ENCODE measurements at regions not wholly inside any gene's neighbourhood (a gene's known extent, or its start where the extent isn't known, plus 50 kb on each side); places are given as distances from the start of the nearest gene placed in this dataset.
A peak's percentile ranks its signal among the peaks of the same experiment; 100 is the strongest.

GRCh38 chr2:9754532-9754887, 88.8 kb upstream of the TAF1B start:
- Mint-ChIP-seq H3K27ac (peak overlapping the region; percentile 73 to 100 (median 96)), H3K4me1 (peaks cover 51 to 54% (median 54%) of the 10 kb centered on the region in 3 donors), H3K27me3 (peaks cover 2 to 15% of the 10 kb centered on the region in 2 donors), H3K4me3 (peak overlapping the region; percentile 51 to 96 (median 86)), H3K9me3 (no peaks in the 10 kb centered on the region), H3K36me3 (peaks cover 0 to 2% (median 0%) of the 10 kb centered on the region in 3 donors)
- H3K27me3 ChIP-seq (ENCODE audit: insufficient read depth, low read length, poor library complexity, severe bottlenecking) = peaks cover 3% of the 10 kb centered on the region
- H3K36me3 ChIP-seq (ENCODE audit: insufficient read depth, low read length) = no peaks in the 10 kb centered on the region
- ChIA-PET POLR2A (interaction anchor here (1.3 kb wide), 1 partner anchor 15 kb away, joined by 6 read pairs; no protein-coding TSS in a partner anchor), CTCF (interaction anchor here (2.9 kb wide), 1 partner anchor 16 kb away, joined by 8 read pairs; no protein-coding TSS in a partner anchor)
- no peaks in the 10 kb centered on the region for H3K9me3 ChIP-seq (ENCODE audit: low read length)
- H3K4me1 ChIP-seq (ENCODE audit: insufficient read depth, low read length) = peaks cover 29% of the 10 kb centered on the region
- peak overlapping the region; percentile 42 for H3K4me3 ChIP-seq (ENCODE audit: low read length)
- H3K27ac ChIP-seq (ENCODE audit: low read depth, low read length) = peak overlapping the region; percentile 67
- no peak for DNase-seq

GRCh38 chr2:9755008-9755407, 88.3 kb upstream of the TAF1B start:
- H3K4me1 ChIP-seq (ENCODE audit: insufficient read depth, low read length) = peaks cover 31% of the 10 kb centered on the region
- no peaks in the 10 kb centered on the region for H3K9me3 ChIP-seq (ENCODE audit: low read length)
- DNase-seq = no peak
- ChIA-PET CTCF (interaction anchor here (2.9 kb wide), 1 partner anchor 16 kb away, joined by 8 read pairs; no protein-coding TSS in a partner anchor), POLR2A (interaction anchor here (1.3 kb wide), 1 partner anchor 16 kb away, joined by 6 read pairs; no protein-coding TSS in a partner anchor)
- H3K36me3 ChIP-seq (ENCODE audit: insufficient read depth, low read length) = no peaks in the 10 kb centered on the region
- H3K36me3 Mint-ChIP-seq = peaks cover 0 to 2% (median 0%) of the 10 kb centered on the region in 3 donors
- H3K27me3 Mint-ChIP-seq = peaks cover 2 to 15% of the 10 kb centered on the region in 2 donors
- H3K4me3 Mint-ChIP-seq = peak overlapping the region in 5 of 7 donors; percentile 52 to 96 (median 86)
- H3K4me1 Mint-ChIP-seq = peaks cover 55 to 57% (median 56%) of the 10 kb centered on the region in 3 donors
- peak overlapping the region in 3 of 8 donors; percentile 94 to 99 (median 98) for H3K27ac Mint-ChIP-seq
- no peak overlapping the region for H3K27ac ChIP-seq (ENCODE audit: low read depth, low read length)
- H3K27me3 ChIP-seq (ENCODE audit: insufficient read depth, low read length, poor library complexity, severe bottlenecking) = peaks cover 3% of the 10 kb centered on the region
- no peak overlapping the region for H3K4me3 ChIP-seq (ENCODE audit: low read length)
- H3K9me3 Mint-ChIP-seq = no peaks in the 10 kb centered on the region

GRCh38 chr2:9755638-9756037, 87.6 kb upstream of the TAF1B start:
- H3K27ac ChIP-seq (ENCODE audit: low read depth, low read length) = no peak overlapping the region
- DNase-seq = no peak
- ChIA-PET CTCF (no interaction called here), POLR2A (no interaction called here)
- H3K36me3 Mint-ChIP-seq = peaks cover 0 to 2% (median 0%) of the 10 kb centered on the region in 3 donors
- H3K4me1 Mint-ChIP-seq = peaks cover 57 to 59% (median 59%) of the 10 kb centered on the region in 3 donors
- peaks cover 2 to 15% of the 10 kb centered on the region in 2 donors for H3K27me3 Mint-ChIP-seq
- no peak overlapping the region for H3K4me3 ChIP-seq (ENCODE audit: low read length)
- H3K27me3 ChIP-seq (ENCODE audit: insufficient read depth, low read length, poor library complexity, severe bottlenecking) = peaks cover 3% of the 10 kb centered on the region
- peaks cover 37% of the 10 kb centered on the region for H3K4me1 ChIP-seq (ENCODE audit: insufficient read depth, low read length)
- H3K9me3 ChIP-seq (ENCODE audit: low read length) = no peaks in the 10 kb centered on the region
- H3K27ac Mint-ChIP-seq = peak overlapping the region in 4 of 8 donors; percentile 23 to 80 (median 48)
- no peaks in the 10 kb centered on the region for H3K9me3 Mint-ChIP-seq
- no peaks in the 10 kb centered on the region for H3K36me3 ChIP-seq (ENCODE audit: insufficient read depth, low read length)
- peak overlapping the region in 2 of 7 donors; percentile 25 to 52 for H3K4me3 Mint-ChIP-seq

- Mint-ChIP-seq H3K27me3 (peaks cover 2 to 15% of the 10 kb centered on the region in 2 donors), H3K9me3 (no peaks in the 10 kb centered on the region), H3K36me3 (peaks cover 0 to 2% (median 0%) of the 10 kb centered on the region in 3 donors), H3K27ac (peak overlapping the region in 2 of 8 donors; percentile 18 to 92), H3K4me3 (no peak overlapping the region), H3K4me1 (peaks cover 51 to 54% (median 54%) of the 10 kb centered on the region in 3 donors)
- H3K36me3 ChIP-seq (ENCODE audit: insufficient read depth, low read length) = no peaks in the 10 kb centered on the region
- no peak for DNase-seq
- CTCF ChIA-PET = interaction anchor here (2.5 kb wide), 1 partner anchor 14 kb away, joined by 14 read pairs; no protein-coding TSS in a partner anchor
- H3K4me3 ChIP-seq (ENCODE audit: low read length) = no peak overlapping the region
- POLR2A ChIA-PET = no interaction called here
- H3K9me3 ChIP-seq (ENCODE audit: low read length) = no peaks in the 10 kb centered on the region
- peaks cover 3% of the 10 kb centered on the region for H3K27me3 ChIP-seq (ENCODE audit: insufficient read depth, low read length, poor library complexity, severe bottlenecking)
- H3K4me1 ChIP-seq (ENCODE audit: insufficient read depth, low read length) = peaks cover 41% of the 10 kb centered on the region
- H3K27ac ChIP-seq (ENCODE audit: low read depth, low read length) = no peak overlapping the region
These were observed 86.5 kb upstream of the TAF1B start for GRCh38 chr2:9756692-9757250.

GRCh38 chr2:9757501-9758264, 85.6 kb upstream of the TAF1B start:
- POLR2A ChIA-PET = no interaction called here

GRCh38 chr2:9758741-9759140, 84.5 kb upstream of the TAF1B start:
- Mint-ChIP-seq H3K36me3 (peaks cover 0 to 2% (median 0%) of the 10 kb centered on the region in 3 donors), H3K4me1 (peaks cover 33 to 38% (median 35%) of the 10 kb centered on the region in 3 donors), H3K27ac (peak overlapping the region in 3 of 8 donors; percentile 13 to 26 (median 25)), H3K4me3 (no peak overlapping the region), H3K9me3 (no peaks in the 10 kb centered on the region), H3K27me3 (peaks cover 2 to 15% of the 10 kb centered on the region in 2 donors)
- Histone ChIP-seq H3K4me3 (ENCODE audit: low read length) (no peak overlapping the region), H3K9me3 (ENCODE audit: low read length) (no peaks in the 10 kb centered on the region), H3K27ac (ENCODE audit: low read depth, low read length) (no peak overlapping the region), H3K4me1 (ENCODE audit: insufficient read depth, low read length) (peaks cover 26% of the 10 kb centered on the region), H3K27me3 (ENCODE audit: insufficient read depth, low read length, poor library complexity, severe bottlenecking) (peaks cover 3% of the 10 kb centered on the region), H3K36me3 (ENCODE audit: insufficient read depth, low read length) (no peaks in the 10 kb centered on the region)
- DNase-seq = no peak
- ChIA-PET CTCF (interaction anchor here (1.2 to 2.5 kb wide), 3 partner anchors 10 to 41 kb away, joined by 3 to 14 read pairs (median 4); no protein-coding TSS in a partner anchor), POLR2A (no interaction called here)

More at GRCh38 chr2:9757501-9758264, 85.6 kb upstream of the TAF1B start:
- Mint-ChIP-seq H3K27me3 (peaks cover 2 to 15% of the 10 kb centered on the region in 2 donors), H3K9me3 (no peaks in the 10 kb centered on the region), H3K4me1 (peaks cover 41 to 46% (median 45%) of the 10 kb centered on the region in 3 donors), H3K36me3 (peaks cover 0 to 2% (median 0%) of the 10 kb centered on the region in 3 donors), H3K27ac (peak overlapping the region in 1 of 8 donors; percentile 43), H3K4me3 (no peak overlapping the region)
- Histone ChIP-seq H3K27ac (ENCODE audit: low read depth, low read length) (no peak overlapping the region), H3K9me3 (ENCODE audit: low read length) (no peaks in the 10 kb centered on the region), H3K4me3 (ENCODE audit: low read length) (no peak overlapping the region), H3K36me3 (ENCODE audit: insufficient read depth, low read length) (no peaks in the 10 kb centered on the region), H3K27me3 (ENCODE audit: insufficient read depth, low read length, poor library complexity, severe bottlenecking) (peaks cover 3% of the 10 kb centered on the region), H3K4me1 (ENCODE audit: insufficient read depth, low read length) (peaks cover 37% of the 10 kb centered on the region)
- CTCF ChIA-PET = interaction anchor here (1.2 to 2.5 kb wide), 3 partner anchors 9 to 42 kb away, joined by 3 to 14 read pairs (median 4); no protein-coding TSS in a partner anchor
- DNase-seq = no peak

- Histone ChIP-seq H3K4me3 (ENCODE audit: low read length) (no peak overlapping the region), H3K36me3 (ENCODE audit: insufficient read depth, low read length) (no peaks in the 10 kb centered on the region), H3K27ac (ENCODE audit: low read depth, low read length) (no peak overlapping the region), H3K27me3 (ENCODE audit: insufficient read depth, low read length, poor library complexity, severe bottlenecking) (peaks cover 3% of the 10 kb centered on the region), H3K9me3 (ENCODE audit: low read length) (no peaks in the 10 kb centered on the region), H3K4me1 (ENCODE audit: insufficient read depth, low read length) (peaks cover 12% of the 10 kb centered on the region)
- DNase-seq = no peak
- Mint-ChIP-seq H3K9me3 (no peaks in the 10 kb centered on the region), H3K27me3 (peaks cover 2 to 10% of the 10 kb centered on the region in 2 donors), H3K36me3 (peaks cover 0 to 2% (median 0%) of the 10 kb centered on the region in 3 donors), H3K27ac (peak overlapping the region in 5 of 8 donors; percentile 43 to 96 (median 51)), H3K4me1 (peaks cover 21 to 25% (median 23%) of the 10 kb centered on the region in 3 donors), H3K4me3 (no peak overlapping the region)
- ChIA-PET POLR2A (no interaction called here), CTCF (interaction anchor here (1.1 kb wide), 1 partner anchor 10 kb away, joined by 5 read pairs; no protein-coding TSS in a partner anchor)
These were observed 83.0 kb upstream of the TAF1B start for GRCh38 chr2:9760069-9760901.
